Loucy (cell line): ENCODE measurements at regions not wholly inside any gene's neighbourhood (a gene's known extent, or its start where the extent isn't known, plus 50 kb on each side); places are given as distances from the start of the nearest gene placed in this dataset.

ENCODE experiments used
- H2AFZ ChIP-seq: fragments of 200-600 bp; sonication (generic); 2 replicates; pipeline ENCODE4 v1.6.0; 2016; ENCODE audit warnings: antibody characterized with exemption, mild to moderate bottlenecking, low read length, moderate library complexity
- H3F3A ChIP-seq: fragments of 200-600 bp; 2 replicates; pipeline ENCODE4 v1.6.0; 2016; ENCODE audit warnings: antibody characterized with exemption, low read depth, mild to moderate bottlenecking
- H3K27me3 ChIP-seq: fragments of 200-600 bp; sonication (generic); 2 replicates; pipeline ENCODE4 v1.6.1; 2014; ENCODE audit warnings: low read length, mild to moderate bottlenecking; ENCODE audit not compliant: insufficient read depth, poor library complexity, severe bottlenecking
- H3K36me3 ChIP-seq: fragments of 200-600 bp; sonication (generic); 2 replicates; pipeline ENCODE4 v1.6.1; 2016; ENCODE audit warnings: low read length; ENCODE audit not compliant: insufficient read depth
- H3K4me1 ChIP-seq: fragments of 200-600 bp; sonication (generic); 2 replicates; pipeline ENCODE4 v1.5.1; 2014; ENCODE audit warnings: low read length, mild to moderate bottlenecking; ENCODE audit not compliant: insufficient read depth, poor library complexity, severe bottlenecking
- H3K4me2 ChIP-seq: fragments of 200-600 bp; sonication (generic); 2 replicates; pipeline ENCODE4 v1.6.0; 2014; ENCODE audit warnings: antibody characterized with exemption, low read length, low read depth, mild to moderate bottlenecking; ENCODE audit not compliant: poor library complexity, severe bottlenecking
- H3K4me3 ChIP-seq: fragments of 200-600 bp; sonication (generic); 2 replicates; pipeline ENCODE4 v1.5.1; 2014; ENCODE audit warnings: low read length, mild to moderate bottlenecking, mixed read lengths; ENCODE audit not compliant: poor library complexity, severe bottlenecking
- H3K79me2 ChIP-seq: fragments of 200-600 bp; sonication (generic); 2 replicates; pipeline ENCODE4 v1.6.1; 2014; ENCODE audit warnings: low read length; ENCODE audit not compliant: insufficient read depth
- H3K9ac ChIP-seq: fragments of 200-600 bp; sonication (generic); 2 replicates; pipeline ENCODE4 v1.6.0; 2014; ENCODE audit warnings: mild to moderate bottlenecking, low read depth, low read length, moderate library complexity; ENCODE audit not compliant: poor library complexity, severe bottlenecking
- H3K9me2 ChIP-seq: fragments of 200-600 bp; sonication (generic); replicated peaks from 2 replicates; pipeline ENCODE4 v1.6.1; 2016; ENCODE audit warnings: low read depth, low read length, mixed read lengths
- H3K9me3 ChIP-seq: fragments of 200-600 bp; sonication (generic); 2 replicates; pipeline ENCODE4 v1.6.1; 2014; ENCODE audit warnings: mild to moderate bottlenecking, antibody characterized with exemption, low read length, low read depth; ENCODE audit not compliant: insufficient read depth
- H4K20me1 ChIP-seq: fragments of 200-600 bp; sonication (generic); 2 replicates; pipeline ENCODE4 v1.6.0; 2014; ENCODE audit warnings: antibody characterized with exemption, low read length, mild to moderate bottlenecking; ENCODE audit not compliant: insufficient read depth, poor library complexity, severe bottlenecking
- CTCF ChIP-seq: fragments of 200-600 bp; sonication (generic); conservative IDR thresholded peaks from 2 replicates; pipeline ENCODE4 v1.5.1; 2014; ENCODE audit warnings: mild to moderate bottlenecking, antibody characterized with exemption, low read length
- EZH2phosphoT487 ChIP-seq: fragments of 200-600 bp; IDR thresholded peaks from 2 replicates; pipeline ENCODE4 v1.6.1; 2018; ENCODE audit warnings: antibody characterized with exemption, mild to moderate bottlenecking, moderate library complexity, borderline replicate concordance

GRCh38 chr5:162512935-162513565 lies 445.5 kb downstream of the GABRG2 start:
- Histone ChIP-seq H3K9me3 (no peaks in the 10 kb centered on the region), H3K4me2 (no peak overlapping the region), H3K4me1 (no peaks in the 10 kb centered on the region), H4K20me1 (no peaks in the 10 kb centered on the region), H3K9ac (no peak overlapping the region), H3F3A (no peaks in the 10 kb centered on the region), H3K36me3 (no peaks in the 10 kb centered on the region), H3K79me2 (no peaks in the 10 kb centered on the region), H3K9me2 (no peaks in the 10 kb centered on the region), H3K27me3 (no peaks in the 10 kb centered on the region), H2AFZ (no peak overlapping the region), H3K4me3 (no peak overlapping the region)
- TF ChIP-seq EZH2phosphoT487 (no peak), CTCF (no peak)

GRCh38 chr5:162514116-162514515 lies 446.5 kb downstream of the GABRG2 start:
- Histone ChIP-seq H3K9ac (no peak overlapping the region), H3K9me2 (no peaks in the 10 kb centered on the region), H3K4me1 (no peaks in the 10 kb centered on the region), H3K27me3 (no peaks in the 10 kb centered on the region), H3K79me2 (no peaks in the 10 kb centered on the region), H3K4me3 (no peak overlapping the region), H3K4me2 (no peak overlapping the region), H3F3A (no peaks in the 10 kb centered on the region), H3K9me3 (no peaks in the 10 kb centered on the region), H3K36me3 (no peaks in the 10 kb centered on the region), H4K20me1 (no peaks in the 10 kb centered on the region), H2AFZ (no peak overlapping the region)
- TF ChIP-seq EZH2phosphoT487 (no peak), CTCF (no peak)

- no peaks in the 10 kb centered on the region for H3K9me2 ChIP-seq
- H3K4me2 ChIP-seq = no peak overlapping the region
- no peaks in the 10 kb centered on the region for H3F3A ChIP-seq
- no peak overlapping the region for H3K4me3 ChIP-seq
- TF ChIP-seq CTCF = no peak
- no peak for TF ChIP-seq EZH2phosphoT487
- H3K4me1 ChIP-seq = no peaks in the 10 kb centered on the region
- no peaks in the 10 kb centered on the region for H4K20me1 ChIP-seq
- no peaks in the 10 kb centered on the region for H3K9me3 ChIP-seq
- H2AFZ ChIP-seq = no peak overlapping the region
- no peaks in the 10 kb centered on the region for H3K36me3 ChIP-seq
- no peaks in the 10 kb centered on the region for H3K27me3 ChIP-seq
- no peaks in the 10 kb centered on the region for H3K79me2 ChIP-seq
- H3K9ac ChIP-seq = no peak overlapping the region
Measured at GRCh38 chr5:162520878-162521277, 453.3 kb downstream of the GABRG2 start.
